ENCODE measurements at regions not wholly inside any gene's neighbourhood (a gene's known extent, or its start where the extent isn't known, plus 50 kb on each side); places are given as distances from the start of the nearest gene placed in this dataset.
"Not testable (repeated sequence)": the region's sequence is repeated elsewhere in the genome, so short reads cannot be mapped to it uniquely, and the experiment has no call there.

DNA sequence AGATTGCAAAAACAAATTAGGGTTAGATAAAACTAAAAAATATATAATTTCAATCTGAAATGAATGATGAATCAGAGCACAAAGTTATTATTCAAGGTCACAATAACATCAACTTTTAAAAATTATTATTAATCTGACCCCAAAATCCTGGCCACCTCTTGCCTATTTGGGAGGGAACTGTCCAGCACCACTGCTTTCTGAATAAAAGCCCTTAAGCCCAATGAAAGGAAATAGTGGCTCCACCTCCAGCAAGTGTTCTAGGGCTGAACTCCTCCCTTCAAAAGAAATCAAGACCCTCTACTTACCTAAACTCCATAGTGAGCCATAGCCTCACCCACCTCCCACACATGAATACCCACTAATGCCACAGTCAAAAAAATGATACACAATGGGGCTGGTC is 208.2 kb downstream of the PARM1 start:
- DNase-seq (no peak), ATAC-seq (no peak)
- intact Hi-C loops (cut with DNase I), result no loop called here

DNA sequence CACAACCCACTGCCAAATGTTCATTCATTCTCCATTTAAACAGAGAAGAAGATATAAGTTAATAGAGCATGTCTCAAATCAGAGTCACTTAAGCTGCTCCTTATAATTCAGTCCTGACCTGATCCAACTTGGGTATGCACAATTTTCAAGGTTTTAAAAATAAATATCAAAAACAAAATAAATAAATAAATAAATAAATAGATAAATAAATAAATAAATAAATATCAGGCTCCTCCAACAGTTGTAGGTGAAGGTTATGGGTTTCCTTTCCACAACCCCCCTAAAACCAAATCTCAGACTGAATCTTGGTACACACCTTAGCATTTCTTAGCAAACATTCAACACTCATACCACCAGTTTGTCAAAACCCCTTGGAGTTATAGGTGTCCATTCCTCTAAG is 204.4 kb downstream of the PARM1 start:
- no peak for DNase-seq
- intact Hi-C loops (cut with DNase I), result no loop called here
- no peak for ATAC-seq

DNA sequence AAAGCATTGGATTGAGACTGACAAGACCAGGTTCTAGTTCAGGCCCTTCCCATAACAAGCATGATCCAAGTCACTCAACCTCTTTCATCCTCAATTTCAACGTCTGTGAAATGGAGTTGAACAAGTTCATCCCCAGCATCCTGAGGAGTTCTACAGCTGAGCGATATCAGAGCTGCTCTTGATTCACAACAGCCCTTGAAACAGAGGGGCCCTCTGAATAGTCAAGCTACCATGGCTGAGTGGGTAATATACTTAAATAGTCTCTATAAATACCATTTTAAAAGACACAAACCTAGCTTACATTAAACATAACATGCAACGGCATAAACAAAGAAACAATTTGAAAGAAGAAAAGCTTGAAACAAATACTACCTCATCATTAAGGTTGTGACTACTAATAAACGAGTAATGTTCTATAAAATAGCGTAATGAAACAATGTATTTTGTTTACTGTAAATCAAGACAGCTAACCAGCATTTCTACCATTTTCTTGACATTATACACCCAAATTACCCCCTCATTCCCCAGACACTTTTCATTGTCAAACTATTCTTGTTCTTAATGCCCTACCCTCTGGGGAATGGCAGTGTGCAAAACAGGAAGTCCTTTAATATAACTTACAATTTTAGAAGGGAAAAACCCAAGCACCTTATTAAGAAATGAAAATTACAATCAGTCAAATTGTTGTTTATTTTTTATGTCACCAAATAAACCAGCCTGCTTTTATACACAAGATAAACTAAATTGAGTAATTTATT is 202.3 kb downstream of the PARM1 start:
- intact Hi-C loops (cut with DNase I), result no loop called here
- no peak for ATAC-seq
- DNase-seq, result no peak

DNA sequence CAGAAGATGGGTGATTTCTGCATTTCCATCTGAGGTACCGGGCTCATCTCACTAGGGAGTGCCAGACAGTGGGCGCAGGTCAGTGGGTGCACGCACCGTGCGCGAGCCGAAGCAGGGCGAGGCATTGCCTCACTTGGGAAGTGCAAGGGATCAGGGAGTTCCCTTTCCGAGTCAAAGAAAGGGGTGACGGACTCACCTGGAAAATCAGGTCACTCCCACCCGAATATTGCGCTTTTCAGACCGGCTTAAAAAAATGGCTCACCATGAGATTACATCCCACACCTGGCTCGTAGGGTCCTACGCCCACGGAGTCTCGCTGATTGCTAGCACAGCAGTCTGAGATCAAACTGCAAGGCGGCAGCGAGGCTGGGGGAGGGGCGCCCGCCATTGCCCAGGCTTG is 194.0 kb downstream of the PARM1 start:
- ATAC-seq; DNase-seq; intact Hi-C loops (cut with DNase I): not testable (repeated sequence)

DNA sequence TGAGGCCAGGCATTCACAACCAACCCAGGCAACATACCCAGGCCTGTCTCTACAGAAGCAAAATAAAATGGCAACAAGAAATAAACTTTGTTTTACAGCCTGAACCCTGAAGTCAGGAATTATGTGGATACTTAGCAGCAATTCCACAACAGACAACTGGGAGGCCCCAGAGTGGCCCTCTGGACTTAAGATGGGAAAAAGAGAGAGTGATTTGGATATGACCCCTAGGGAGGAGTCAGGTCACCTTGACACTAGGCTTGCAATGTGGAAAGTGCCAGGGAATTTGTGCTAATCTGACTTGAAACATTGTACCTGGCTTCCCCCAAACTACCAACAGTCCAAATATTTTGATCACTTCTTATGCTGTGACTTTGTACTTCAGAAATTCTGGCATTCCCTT is 193.1 kb downstream of the PARM1 start:
- DNase-seq (no peak), ATAC-seq (no peak)
- intact Hi-C loops (cut with DNase I), result no loop called here

DNA sequence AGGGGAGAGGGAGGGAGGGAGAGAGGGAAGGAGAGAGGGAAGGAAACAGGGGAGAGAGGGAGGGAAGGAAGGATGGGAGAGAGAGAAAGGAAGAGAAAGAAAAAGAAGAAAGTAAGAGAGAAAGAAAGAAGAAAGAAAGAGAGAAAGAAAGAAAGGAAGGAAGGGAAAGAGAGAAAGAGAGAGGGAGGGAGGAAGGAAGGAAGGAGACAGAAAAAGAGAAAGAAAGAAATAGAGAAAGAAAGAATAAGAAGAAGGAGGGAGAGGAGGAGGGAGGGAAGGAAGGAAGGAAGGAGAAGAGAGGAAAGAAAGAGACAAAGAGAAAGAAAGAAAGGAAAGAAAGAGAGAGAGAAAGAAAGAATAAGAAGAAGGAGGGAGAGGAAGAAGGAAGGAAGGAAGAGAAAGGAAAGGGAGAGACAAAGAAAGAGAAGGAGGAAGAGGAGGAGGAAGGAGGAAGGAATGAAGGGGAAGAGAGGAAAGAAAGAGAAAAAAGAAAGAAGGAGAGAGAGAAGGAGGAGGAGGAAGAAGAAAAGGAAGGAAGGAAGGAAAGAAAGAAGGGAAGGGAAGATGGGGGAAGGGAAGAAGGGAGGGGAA is 189.6 kb downstream of the PARM1 start:
- no peak for DNase-seq
- intact Hi-C loops (cut with DNase I), result no loop called here
- no peak for ATAC-seq

DNA sequence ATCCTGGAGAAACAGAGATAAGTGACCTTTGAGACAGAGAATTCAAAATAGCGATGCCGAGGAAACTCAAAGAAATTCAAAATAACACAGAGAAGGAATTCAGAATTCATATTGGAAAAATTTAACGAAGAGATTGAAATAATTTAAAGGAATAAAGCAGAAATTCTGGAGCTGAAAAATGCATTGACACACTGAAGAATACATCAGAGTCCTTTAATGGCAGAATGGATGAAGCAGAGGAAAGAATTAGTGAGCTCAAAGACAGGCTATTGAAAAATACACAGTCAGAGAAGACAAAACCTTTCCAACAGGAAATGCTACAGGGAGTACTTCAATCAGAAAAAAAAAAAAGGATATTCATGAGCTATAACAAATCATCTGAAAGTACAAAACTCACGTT is 185.8 kb downstream of the PARM1 start:
- ATAC-seq, result no peak
- intact Hi-C loops (cut with DNase I), result loop anchor here (5.0 to 10.0 kb wide), 2 partner anchors 186 to 244 kb away; partner anchors contain the start of gene PARM1 (in 2 of the 2)
- no peak for DNase-seq

DNA sequence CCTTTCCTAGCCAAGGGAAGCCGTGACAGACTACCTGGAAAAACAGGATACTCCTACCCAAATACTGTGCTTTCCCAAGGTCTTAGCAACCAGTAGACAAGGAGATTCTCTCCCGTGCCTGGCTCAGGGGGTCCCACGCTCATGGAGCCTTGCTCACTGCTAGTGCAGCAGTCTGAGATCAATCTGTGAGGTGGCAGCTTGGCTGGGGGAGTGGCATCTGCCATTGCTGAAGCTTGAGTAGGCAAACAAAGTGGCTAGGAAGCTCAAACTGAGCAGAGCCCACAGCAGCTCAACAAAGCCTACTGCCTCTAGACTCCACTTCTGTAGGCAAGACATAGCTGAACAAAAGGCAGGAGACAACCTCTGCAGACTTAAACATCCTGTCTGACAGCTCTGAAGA is 177.1 kb downstream of the PARM1 start:
- intact Hi-C loops (cut with DNase I), result loop anchor here in 1 of 2 donors (10.0 kb wide), 1 partner anchor 235 kb away; no protein-coding TSS in a partner anchor
- no peak for DNase-seq
- ATAC-seq, result no peak

DNA sequence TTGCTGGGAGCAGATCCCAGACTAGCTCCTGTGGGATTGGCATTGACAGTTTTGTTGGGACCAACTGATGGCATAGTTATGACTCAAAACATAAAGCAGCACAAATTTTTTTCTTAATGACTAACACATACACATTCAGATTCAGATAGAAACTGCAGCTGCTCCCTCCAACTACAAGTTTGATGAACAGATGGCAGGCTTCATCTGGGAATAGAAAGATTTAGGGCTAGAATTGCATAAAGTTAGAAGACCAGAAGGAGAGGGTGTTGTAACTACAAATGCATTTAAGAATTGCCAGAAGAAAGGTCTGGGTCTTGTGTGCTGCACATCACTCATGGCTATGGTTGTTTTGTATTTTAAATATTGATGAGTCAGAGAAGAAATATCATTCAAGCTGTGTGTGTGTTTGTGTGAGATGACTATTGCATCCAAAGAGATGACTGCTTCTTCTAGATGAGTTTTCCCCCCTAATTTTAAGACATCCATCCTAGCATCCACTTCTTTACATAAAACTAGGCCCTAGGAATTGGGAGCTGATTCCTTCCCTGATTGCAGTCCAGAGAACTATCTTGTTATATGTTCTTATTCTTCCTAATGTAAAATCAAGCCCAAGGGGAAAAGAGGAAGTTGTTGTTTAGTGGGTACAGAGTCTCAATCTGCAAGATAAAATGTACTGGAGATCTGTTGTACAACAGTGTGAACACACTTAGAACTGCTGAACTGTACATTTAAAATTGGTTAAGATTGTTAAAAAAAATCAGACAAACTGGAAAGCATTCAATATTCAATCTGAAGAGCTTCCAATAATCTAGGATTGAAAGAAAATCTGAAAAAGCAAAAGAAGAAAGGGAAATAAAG is 175.1 kb downstream of the PARM1 start:
- intact Hi-C loops (cut with DNase I), result no loop called here
- no peak for ATAC-seq

DNA sequence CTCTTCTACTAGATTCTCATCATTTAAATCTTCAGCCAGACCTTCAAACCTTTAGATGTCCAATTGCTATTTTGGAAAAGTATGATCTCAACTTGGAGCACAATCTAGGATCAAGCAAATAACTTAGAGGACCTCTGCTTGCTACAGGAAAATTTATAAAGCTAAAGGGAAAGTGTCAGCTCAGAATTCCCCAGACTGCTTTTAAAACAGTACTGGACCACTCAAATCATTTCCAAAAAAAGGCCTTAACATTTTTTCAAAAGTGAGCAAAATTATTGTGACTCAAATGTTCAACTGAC is 169.8 kb downstream of the PARM1 start:
- intact Hi-C loops (cut with DNase I), result no loop called here
- ATAC-seq (no peak), DNase-seq (no peak)

More for the DNA sequence above, 175.1 kb downstream of the PARM1 start:
- no peak for DNase-seq

DNA sequence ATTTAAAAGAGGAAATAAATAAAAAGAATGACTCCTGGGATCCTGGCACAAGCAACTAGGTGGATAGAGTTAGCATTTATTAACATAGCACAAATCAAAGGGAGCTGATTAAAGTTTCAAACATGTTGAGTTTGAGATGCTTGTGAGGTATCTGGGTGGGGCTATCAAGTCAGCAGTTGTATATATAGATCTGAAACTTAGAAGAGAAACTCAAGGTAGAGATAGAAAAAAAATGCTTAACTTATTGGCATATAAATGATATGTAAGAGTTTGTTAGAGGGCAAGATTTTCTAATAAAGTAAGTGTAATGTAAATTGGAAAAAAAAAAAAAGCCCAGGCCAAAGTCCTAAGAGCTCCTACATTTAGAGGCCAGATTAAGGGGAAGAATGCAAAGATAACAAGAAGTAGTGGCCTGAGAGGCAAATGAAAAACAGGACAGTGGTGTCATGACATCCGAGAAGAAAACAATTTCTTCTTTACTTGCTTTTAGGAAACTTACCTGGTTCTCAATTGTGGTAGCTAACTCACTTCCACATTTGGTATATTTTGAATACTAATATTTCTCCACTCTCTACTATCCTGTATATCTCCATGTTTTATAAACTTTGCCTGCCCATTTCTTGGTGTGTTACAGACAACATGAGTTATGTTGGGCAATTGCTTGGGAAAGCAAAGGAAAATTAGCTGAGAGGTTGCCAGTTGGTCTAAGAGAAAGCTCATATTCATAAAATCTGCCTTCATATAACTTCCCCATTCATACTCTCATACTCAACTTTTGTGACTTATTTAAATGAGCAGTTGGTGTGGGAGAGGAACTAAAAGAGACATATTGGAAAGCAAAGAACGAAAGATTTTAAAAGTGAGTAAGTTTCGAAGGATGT is 169.2 kb downstream of the PARM1 start:
- DNase-seq (no peak), ATAC-seq (no peak)
- intact Hi-C loops (cut with DNase I), result no loop called here

Data from left cardiac atrium (tissue), 4 donors.